CD4-positive, alpha-beta memory T cell (primary cell): ENCODE measurements at regions not wholly inside any gene's neighbourhood (a gene's known extent, or its start where the extent isn't known, plus 50 kb on each side); places are given as distances from the start of the nearest gene placed in this dataset.
A peak's percentile ranks its signal among the peaks of the same experiment; 100 is the strongest.

Experiments used
- CTCF ChIA-PET: fragments of 350-600 bp; sonication (Branson Sonifier 250); formaldehyde crosslinking; loops from one replicate; lab custom pipeline; 2021; ENCODE audit warnings: inconsistent platforms; ENCODE audit not compliant: partially characterized antibody; lab: Charles Lee
- POLR2A ChIA-PET: fragments of 350-600 bp; sonication (Branson Sonifier 250); formaldehyde crosslinking; loops from one replicate; lab custom pipeline; 2021; ENCODE audit not compliant: partially characterized antibody; lab: Charles Lee
- DNase-seq, 5 donors: peaks; one replicate each; pipeline versions ENCODE4 v3.0.0 to v3.0.0-alpha.2; 2020 to 2022; ENCODE audit warnings: mixed read lengths in 1 of 5
- H3K27ac ChIP-seq: one replicate; pipeline ENCODE4 v1.7.0; 2013; ENCODE audit warnings: low read depth, low read length
- H3K27me3 ChIP-seq: 2 replicates; pipeline ENCODE4 v1.7.0; 2013; ENCODE audit warnings: mild to moderate bottlenecking, low read length, moderate library complexity; ENCODE audit not compliant: insufficient read depth
- H3K36me3 ChIP-seq: 2 replicates; pipeline ENCODE4 v1.7.0; 2013; ENCODE audit warnings: mild to moderate bottlenecking, low read length, moderate library complexity; ENCODE audit not compliant: insufficient read depth
- H3K4me1 ChIP-seq: 2 replicates; pipeline ENCODE4 v1.7.0; 2013; ENCODE audit warnings: mild to moderate bottlenecking, low read length, moderate library complexity; ENCODE audit not compliant: insufficient read depth
- H3K4me3 ChIP-seq, 2 donors: one replicate each; pipeline ENCODE4 v1.7.0; 2013; ENCODE audit warnings: low read length in 2 of 2, mild to moderate bottlenecking in 1 of 2
- H3K9me3 ChIP-seq, 2 donors: one replicate each; pipeline ENCODE4 v1.7.0; 2013; ENCODE audit warnings: low read length in 2 of 2, control low read depth in 1 of 2; ENCODE audit not compliant: control insufficient read depth in 1 of 2
- H3K27ac Mint-ChIP-seq, 7 donors: one replicate each; pipeline ENCODE4 v1.8.0; 2020 to 2021; ENCODE audit warnings: mixed read lengths in 7 of 7, mild to moderate bottlenecking in 6 of 7, inconsistent platforms in 3 of 7, moderate library complexity in 3 of 7
- H3K27me3 Mint-ChIP-seq, 2 donors: one replicate each; pipeline ENCODE4 v1.8.0; 2020 to 2021; ENCODE audit warnings: mixed read lengths in 2 of 2
- H3K36me3 Mint-ChIP-seq, 2 donors: one replicate each; pipeline ENCODE4 v1.8.0; 2020 to 2021; ENCODE audit warnings: mixed read lengths in 2 of 2, inconsistent platforms in 1 of 2, mild to moderate bottlenecking in 1 of 2
- H3K4me1 Mint-ChIP-seq, 4 donors: one replicate each; pipeline ENCODE4 v1.8.0; 2020 to 2021; ENCODE audit warnings: mixed read lengths in 4 of 4, mild to moderate bottlenecking in 1 of 4
- H3K4me3 Mint-ChIP-seq, 8 donors: one replicate each; pipeline ENCODE4 v1.8.0; 2020 to 2021; ENCODE audit warnings: mixed read lengths in 8 of 8, mild to moderate bottlenecking in 7 of 8, moderate library complexity in 6 of 8, inconsistent platforms in 3 of 8
- H3K9me3 Mint-ChIP-seq, 8 donors: one replicate each; pipeline ENCODE4 v1.8.0; 2020 to 2021; ENCODE audit warnings: mixed read lengths in 8 of 8, mild to moderate bottlenecking in 5 of 8, inconsistent platforms in 3 of 8, moderate library complexity in 1 of 8
- intact Hi-C: fragments of 100-400 bp; cut with micrococcal nuclease; formaldehyde crosslinking; loops from one replicate; pipeline ENCODE4 v1.15.1; 2023

GRCh38 chr21:16870103-16870502 lies 642.7 kb upstream of the CXADR start:
- Mint-ChIP-seq H3K4me1 (no peaks in the 10 kb centered on the region), H3K27me3 (no peaks in the 10 kb centered on the region), H3K4me3 (no peak overlapping the region), H3K36me3 (no peaks in the 10 kb centered on the region), H3K27ac (no peak overlapping the region), H3K9me3 (peaks cover 0 to 7% (median 2%) of the 10 kb centered on the region in 8 donors)
- H3K4me3 ChIP-seq, result no peak overlapping the region
- no peaks in the 10 kb centered on the region for H3K4me1 ChIP-seq
- no peak for DNase-seq
- CTCF ChIA-PET, result no interaction called here
- intact Hi-C loops, result no loop called here
- no peak overlapping the region for H3K27ac ChIP-seq
- no peaks in the 10 kb centered on the region for H3K27me3 ChIP-seq
- POLR2A ChIA-PET, result no interaction called here
- H3K9me3 ChIP-seq, result no peaks in the 10 kb centered on the region
- H3K36me3 ChIP-seq, result no peaks in the 10 kb centered on the region

- Mint-ChIP-seq H3K4me3 (no peak overlapping the region), H3K27ac (no peak overlapping the region), H3K36me3 (no peaks in the 10 kb centered on the region), H3K4me1 (no peaks in the 10 kb centered on the region), H3K27me3 (no peaks in the 10 kb centered on the region), H3K9me3 (peaks cover 0 to 7% (median 3%) of the 10 kb centered on the region in 8 donors)
- Histone ChIP-seq H3K4me3 (no peak overlapping the region), H3K27ac (no peak overlapping the region), H3K4me1 (no peaks in the 10 kb centered on the region), H3K36me3 (no peaks in the 10 kb centered on the region), H3K27me3 (no peaks in the 10 kb centered on the region), H3K9me3 (no peaks in the 10 kb centered on the region)
- POLR2A ChIA-PET, result no interaction called here
- CTCF ChIA-PET, result no interaction called here
- no peak for DNase-seq
- intact Hi-C loops, result no loop called here
These were observed 640.2 kb upstream of the CXADR start for GRCh38 chr21:16872616-16873015.

- CTCF ChIA-PET, result no interaction called here
- no peak overlapping the region for H3K4me3 ChIP-seq
- no peak overlapping the region for H3K27ac Mint-ChIP-seq
These were observed 639.7 kb upstream of the CXADR start for GRCh38 chr21:16873176-16873575.

GRCh38 chr21:16873596-16873995 lies 639.2 kb upstream of the CXADR start:
- POLR2A ChIA-PET, result no interaction called here
- H3K9me3 Mint-ChIP-seq, result peaks cover 0 to 8% (median 3%) of the 10 kb centered on the region in 8 donors
- DNase-seq, result no peak
- H3K36me3 Mint-ChIP-seq, result no peaks in the 10 kb centered on the region
- Histone ChIP-seq H3K27me3 (no peaks in the 10 kb centered on the region), H3K4me3 (no peak overlapping the region), H3K4me1 (no peaks in the 10 kb centered on the region), H3K9me3 (no peaks in the 10 kb centered on the region), H3K27ac (no peak overlapping the region), H3K36me3 (no peaks in the 10 kb centered on the region)
- intact Hi-C loops, result no loop called here
- H3K27me3 Mint-ChIP-seq, result no peaks in the 10 kb centered on the region
- no peak overlapping the region for H3K27ac Mint-ChIP-seq
- CTCF ChIA-PET, result no interaction called here
- no peak overlapping the region for H3K4me3 Mint-ChIP-seq
- H3K4me1 Mint-ChIP-seq, result no peaks in the 10 kb centered on the region

More at GRCh38 chr21:16873176-16873575, 639.7 kb upstream of the CXADR start:
- POLR2A ChIA-PET, result no interaction called here
- no peaks in the 10 kb centered on the region for H3K27me3 ChIP-seq
- Mint-ChIP-seq H3K27me3 (no peaks in the 10 kb centered on the region), H3K9me3 (peaks cover 0 to 8% (median 3%) of the 10 kb centered on the region in 8 donors), H3K36me3 (no peaks in the 10 kb centered on the region), H3K4me3 (no peak overlapping the region), H3K4me1 (no peaks in the 10 kb centered on the region)
- H3K36me3 ChIP-seq, result no peaks in the 10 kb centered on the region
- no peaks in the 10 kb centered on the region for H3K4me1 ChIP-seq
- H3K27ac ChIP-seq, result no peak overlapping the region
- H3K9me3 ChIP-seq, result no peaks in the 10 kb centered on the region
- intact Hi-C loops, result no loop called here
- no peak for DNase-seq

- no peaks in the 10 kb centered on the region for H3K36me3 ChIP-seq
- ChIA-PET POLR2A (no interaction called here), CTCF (no interaction called here)
- Mint-ChIP-seq H3K4me3 (no peak overlapping the region), H3K36me3 (no peaks in the 10 kb centered on the region), H3K27me3 (no peaks in the 10 kb centered on the region), H3K27ac (no peak overlapping the region), H3K9me3 (peaks cover 4 to 28% (median 12%) of the 10 kb centered on the region in 8 donors), H3K4me1 (no peaks in the 10 kb centered on the region)
- H3K4me3 ChIP-seq, result no peak overlapping the region
- intact Hi-C loops, result no loop called here
- no peak overlapping the region for H3K27ac ChIP-seq
- DNase-seq, result peak in 1 of 5 donors; percentile 21
- H3K9me3 ChIP-seq, result no peaks in the 10 kb centered on the region
- no peaks in the 10 kb centered on the region for H3K4me1 ChIP-seq
- H3K27me3 ChIP-seq, result no peaks in the 10 kb centered on the region
These were observed 633.4 kb upstream of the CXADR start for GRCh38 chr21:16879479-16879878.

GRCh38 chr21:16891821-16892220 lies 621.0 kb upstream of the CXADR start:
- intact Hi-C loops, result no loop called here
- Histone ChIP-seq H3K27me3 (no peaks in the 10 kb centered on the region), H3K4me1 (no peaks in the 10 kb centered on the region), H3K9me3 (no peaks in the 10 kb centered on the region), H3K36me3 (no peaks in the 10 kb centered on the region), H3K4me3 (no peak overlapping the region), H3K27ac (no peak overlapping the region)
- no peak overlapping the region for H3K4me3 Mint-ChIP-seq
- H3K4me1 Mint-ChIP-seq, result no peaks in the 10 kb centered on the region
- CTCF ChIA-PET, result no interaction called here
- no peak overlapping the region for H3K27ac Mint-ChIP-seq
- POLR2A ChIA-PET, result no interaction called here
- peaks cover 0 to 10% (median 5%) of the 10 kb centered on the region in 8 donors for H3K9me3 Mint-ChIP-seq
- DNase-seq, result no peak
- H3K36me3 Mint-ChIP-seq, result no peaks in the 10 kb centered on the region
- no peaks in the 10 kb centered on the region for H3K27me3 Mint-ChIP-seq

- Mint-ChIP-seq H3K4me1 (no peaks in the 10 kb centered on the region), H3K27ac (no peak overlapping the region), H3K36me3 (no peaks in the 10 kb centered on the region), H3K9me3 (peaks cover 0 to 11% (median 4%) of the 10 kb centered on the region in 8 donors), H3K4me3 (no peak overlapping the region), H3K27me3 (no peaks in the 10 kb centered on the region)
- Histone ChIP-seq H3K27ac (no peak overlapping the region), H3K27me3 (no peaks in the 10 kb centered on the region), H3K9me3 (no peaks in the 10 kb centered on the region), H3K36me3 (no peaks in the 10 kb centered on the region), H3K4me3 (no peak overlapping the region), H3K4me1 (no peaks in the 10 kb centered on the region)
- intact Hi-C loops, result no loop called here
- POLR2A ChIA-PET, result no interaction called here
- CTCF ChIA-PET, result no interaction called here
- DNase-seq, result no peak
These were observed 612.2 kb upstream of the CXADR start for GRCh38 chr21:16900685-16901084.

- CTCF ChIA-PET, result no interaction called here
- Histone ChIP-seq H3K36me3 (no peaks in the 10 kb centered on the region), H3K27me3 (no peaks in the 10 kb centered on the region), H3K4me3 (no peak overlapping the region), H3K27ac (no peak overlapping the region), H3K4me1 (no peaks in the 10 kb centered on the region), H3K9me3 (no peaks in the 10 kb centered on the region)
- Mint-ChIP-seq H3K9me3 (peaks cover 0 to 13% (median 3%) of the 10 kb centered on the region in 8 donors), H3K27ac (no peak overlapping the region), H3K27me3 (no peaks in the 10 kb centered on the region), H3K4me1 (no peaks in the 10 kb centered on the region), H3K36me3 (no peaks in the 10 kb centered on the region), H3K4me3 (no peak overlapping the region)
- POLR2A ChIA-PET, result no interaction called here
- no peak for DNase-seq
- intact Hi-C loops, result no loop called here
These were observed 604.8 kb upstream of the CXADR start for GRCh38 chr21:16908077-16908476.
